ENCODE measurements at regions not wholly inside any gene's neighbourhood (a gene's known extent, or its start where the extent isn't known, plus 50 kb on each side); places are given as distances from the start of the nearest gene placed in this dataset.
"Not testable (repeated sequence)": the region's sequence is repeated elsewhere in the genome, so short reads cannot be mapped to it uniquely, and the experiment has no call there.

GRCh38 chr6:15090745-15091384, 155.0 kb upstream of the JARID2 start:
- DNase-seq (ENCODE audit: low read depth): no peak

DNA sequence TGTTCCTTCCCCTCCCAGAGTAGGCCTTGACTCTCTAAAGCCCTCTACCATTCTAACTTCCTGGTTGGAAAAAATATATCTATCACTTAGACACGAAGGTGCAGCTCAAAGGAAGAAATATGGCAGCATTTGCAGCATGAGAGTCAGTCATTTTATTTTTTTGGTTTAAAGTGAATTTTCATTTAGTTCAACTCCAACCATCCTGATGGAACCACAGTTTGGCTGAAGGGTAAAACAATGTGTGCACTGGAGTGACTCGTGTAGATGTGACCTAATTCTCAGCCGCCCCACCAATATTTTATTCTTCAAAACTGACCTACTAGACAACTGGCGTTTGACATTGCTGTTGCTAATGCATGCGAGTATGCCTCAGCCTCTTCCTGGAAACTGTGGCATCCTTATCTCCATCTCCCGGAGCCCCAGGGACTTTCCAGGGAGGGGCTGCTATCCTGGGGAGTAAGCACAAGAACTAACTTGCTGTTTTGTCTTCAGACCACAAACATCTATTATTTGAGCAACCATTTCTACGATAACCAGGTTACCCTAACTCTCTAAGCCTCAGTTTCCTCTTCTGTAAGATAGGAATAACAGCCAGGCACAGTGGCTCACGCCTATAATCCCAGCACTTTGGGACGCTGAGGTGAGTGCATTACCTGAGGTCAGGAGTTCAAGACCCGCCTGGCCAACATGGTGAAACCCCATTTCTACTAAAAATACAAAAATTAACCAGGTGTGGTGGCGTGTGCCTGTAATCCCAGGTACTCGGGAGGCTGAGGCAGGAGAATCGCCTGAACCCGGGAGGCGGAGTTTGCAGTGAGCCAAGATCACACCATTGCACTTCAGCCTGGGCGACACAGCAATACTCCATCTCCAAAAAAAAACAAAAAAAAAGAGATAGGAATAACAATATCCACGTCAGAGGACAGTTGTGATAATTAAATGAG, 148.7 kb upstream of the JARID2 start:
- DNase-seq (ENCODE audit: low read depth): no peak

- no peak for DNase-seq (ENCODE audit: low read depth)
Observed at GRCh38 chr6:15101130-15101529, 144.7 kb upstream of the JARID2 start.

DNA sequence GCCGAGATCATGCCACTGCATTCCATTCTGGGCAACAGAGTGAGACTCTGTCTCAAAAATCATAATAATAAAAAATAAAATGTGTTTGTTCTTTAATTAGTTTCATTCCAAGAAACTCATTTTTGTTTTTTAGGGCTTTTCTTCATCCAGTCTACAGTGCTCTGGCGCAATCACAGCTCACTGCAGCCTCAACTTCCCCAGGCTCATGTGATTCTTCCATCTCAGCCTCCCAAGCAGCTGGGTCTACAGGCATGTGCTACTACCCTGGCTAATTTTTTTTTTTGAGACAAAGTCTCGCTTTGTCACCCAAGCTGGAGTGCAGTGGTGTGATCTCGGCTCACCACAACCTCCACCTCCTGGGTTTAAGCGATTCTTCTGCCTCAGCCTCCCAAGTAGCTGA, 143.6 kb upstream of the JARID2 start:
- no peak for DNase-seq (ENCODE audit: low read depth)

DNA sequence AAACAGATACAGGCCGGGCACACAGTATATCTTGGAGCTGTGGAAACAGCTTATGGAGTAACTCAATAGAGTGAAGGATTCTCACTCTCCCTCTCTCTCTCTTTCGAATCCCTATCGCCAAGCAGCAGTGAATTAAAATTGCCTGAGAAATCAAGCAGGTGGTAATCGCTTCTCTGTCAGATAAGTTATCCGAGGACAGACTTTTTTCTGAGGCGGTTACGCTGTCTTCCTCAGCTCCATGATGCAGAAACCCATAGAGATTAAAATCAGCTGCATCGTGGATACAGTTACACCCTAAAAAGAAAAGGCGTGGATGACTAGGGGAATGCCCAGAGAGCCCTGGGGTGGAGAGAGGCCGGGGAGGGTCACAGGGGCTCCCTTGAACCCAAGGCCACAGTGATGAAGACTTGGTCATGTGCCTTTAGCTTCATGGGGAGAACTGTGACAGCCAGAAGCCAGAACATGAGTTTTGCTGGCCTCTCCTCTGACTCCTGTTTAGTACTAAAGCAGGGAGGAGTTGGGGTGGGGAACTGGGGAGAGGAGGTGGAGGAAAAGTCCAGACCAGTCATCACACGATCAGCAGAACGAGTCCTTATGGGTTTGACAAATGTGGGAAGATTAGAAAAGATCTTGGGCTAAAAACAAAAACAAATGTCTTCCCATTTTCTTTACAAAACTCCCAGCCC, 138.8 kb upstream of the JARID2 start:
- no peak for DNase-seq (ENCODE audit: low read depth)

DNA sequence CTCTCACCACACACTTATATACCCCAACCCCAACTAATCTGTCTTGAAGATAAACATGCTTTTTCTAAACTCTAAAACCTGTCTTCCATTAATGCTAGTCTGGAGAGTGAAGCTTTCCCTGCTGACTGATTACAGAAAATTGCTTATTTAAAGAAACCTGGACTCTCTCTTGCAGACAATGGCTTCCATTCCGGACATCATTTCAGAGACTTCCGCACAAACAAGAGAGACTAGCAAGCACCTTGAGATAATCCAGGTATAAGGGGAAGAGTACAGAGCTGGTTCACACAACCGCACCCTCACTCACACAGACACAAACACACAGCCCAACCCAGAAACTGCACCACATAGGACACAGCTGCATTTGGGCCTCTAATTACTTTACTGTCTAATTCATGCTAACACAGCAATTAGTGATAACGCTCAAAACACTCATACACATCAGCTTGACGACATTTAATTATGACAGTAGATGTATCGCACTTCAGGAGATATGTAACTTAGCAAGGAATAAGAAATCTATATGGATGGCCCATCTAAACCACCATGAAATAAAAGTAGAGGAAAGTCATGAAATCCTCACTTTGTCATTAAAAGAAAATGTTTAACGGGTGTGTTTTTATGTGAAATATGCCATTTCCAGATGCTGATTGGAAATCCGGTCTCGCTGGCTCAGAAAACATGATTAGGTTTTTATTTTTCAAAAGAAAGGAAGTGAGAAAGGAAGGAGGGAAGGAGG, 138.1 kb upstream of the JARID2 start:
- DNase-seq (ENCODE audit: low read depth): no peak

- DNase-seq (ENCODE audit: low read depth): no peak
Observed at GRCh38 chr6:15108383-15108715, 137.5 kb upstream of the JARID2 start.

GRCh38 chr6:15109338-15110090, 136.4 kb upstream of the JARID2 start:
- no peak for DNase-seq (ENCODE audit: low read depth)

- DNase-seq (ENCODE audit: low read depth): no peak
Observed at GRCh38 chr6:15110726-15111354, 135.0 kb upstream of the JARID2 start.

GRCh38 chr6:15111576-15111975, 134.3 kb upstream of the JARID2 start:
- not testable (repeated sequence) for DNase-seq (ENCODE audit: low read depth)

- DNase-seq (ENCODE audit: low read depth): no peak
Observed at GRCh38 chr6:15113587-15113986, 132.3 kb upstream of the JARID2 start.

DNA sequence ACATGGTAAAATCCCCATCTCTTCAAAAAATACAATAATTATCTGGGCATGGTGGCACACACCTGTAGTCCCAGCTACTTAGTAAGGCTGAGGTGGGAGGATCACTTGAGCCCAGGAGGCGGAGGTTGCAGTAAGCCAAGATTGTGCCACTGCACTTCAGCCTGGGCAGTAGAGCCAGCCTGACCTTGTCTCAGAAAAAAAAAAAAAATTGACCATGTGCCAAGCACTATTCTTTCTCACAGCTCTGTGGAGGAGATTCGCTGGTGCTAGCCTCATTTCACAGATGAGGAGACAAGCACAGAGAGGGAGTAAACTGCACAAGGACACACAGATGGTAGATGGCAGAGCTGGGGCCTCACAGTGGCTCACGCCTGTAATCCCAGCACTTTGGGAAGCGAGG, 131.8 kb upstream of the JARID2 start:
- no peak for DNase-seq (ENCODE audit: low read depth)

GRCh38 chr6:15116889-15117288, 129.0 kb upstream of the JARID2 start:
- no peak for DNase-seq (ENCODE audit: low read depth)

- no peak for DNase-seq (ENCODE audit: low read depth)
Observed at GRCh38 chr6:15121443-15121842, 124.4 kb upstream of the JARID2 start.

GRCh38 chr6:15121977-15122550, 123.8 kb upstream of the JARID2 start:
- DNase-seq (ENCODE audit: low read depth): no peak

DNA sequence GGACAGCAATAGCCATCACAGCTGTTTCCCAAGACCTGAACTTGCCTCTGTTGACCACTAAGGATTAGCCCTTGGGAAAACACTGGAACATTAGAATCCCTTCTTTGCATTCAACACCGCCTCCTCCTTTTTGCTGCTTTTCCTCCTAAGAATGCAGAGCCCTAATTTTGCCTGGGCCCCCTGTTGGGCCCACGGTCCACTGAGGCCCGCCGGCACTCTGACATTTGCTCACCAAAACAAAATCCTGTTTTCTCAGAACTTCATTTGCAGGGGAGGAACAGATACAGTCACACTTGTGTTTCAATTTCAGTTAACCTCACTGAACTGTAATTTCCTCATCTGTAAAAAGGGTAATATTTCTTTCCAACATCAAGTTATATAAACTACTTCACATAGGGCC, 116.0 kb upstream of the JARID2 start:
- no peak for DNase-seq (ENCODE audit: low read depth)

DNA sequence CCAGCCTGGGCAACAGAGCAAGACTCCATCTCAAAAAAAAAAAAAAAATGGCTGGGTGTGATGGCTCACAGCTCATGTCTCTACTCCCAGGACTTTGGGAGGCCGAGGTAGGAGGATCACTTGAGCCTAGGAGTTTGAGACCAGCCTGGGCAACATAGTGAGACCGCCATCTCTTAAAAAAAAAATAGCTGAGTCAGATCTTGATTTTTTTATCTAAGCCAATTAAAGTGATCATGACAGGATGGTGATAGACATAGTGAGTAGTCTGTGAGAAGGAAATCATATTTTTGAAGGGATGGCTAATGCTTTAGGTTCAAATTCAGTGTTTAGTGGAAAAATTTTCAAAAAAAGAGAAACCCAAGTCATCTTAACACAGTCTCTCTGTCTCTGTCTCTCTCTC, 114.6 kb upstream of the JARID2 start:
- no peak for DNase-seq (ENCODE audit: low read depth)

- DNase-seq (ENCODE audit: low read depth): no peak
Observed at GRCh38 chr6:15131651-15132061, 114.2 kb upstream of the JARID2 start.

- no peak for DNase-seq (ENCODE audit: low read depth)
Observed at GRCh38 chr6:15132167-15132566, 113.7 kb upstream of the JARID2 start.

DNA sequence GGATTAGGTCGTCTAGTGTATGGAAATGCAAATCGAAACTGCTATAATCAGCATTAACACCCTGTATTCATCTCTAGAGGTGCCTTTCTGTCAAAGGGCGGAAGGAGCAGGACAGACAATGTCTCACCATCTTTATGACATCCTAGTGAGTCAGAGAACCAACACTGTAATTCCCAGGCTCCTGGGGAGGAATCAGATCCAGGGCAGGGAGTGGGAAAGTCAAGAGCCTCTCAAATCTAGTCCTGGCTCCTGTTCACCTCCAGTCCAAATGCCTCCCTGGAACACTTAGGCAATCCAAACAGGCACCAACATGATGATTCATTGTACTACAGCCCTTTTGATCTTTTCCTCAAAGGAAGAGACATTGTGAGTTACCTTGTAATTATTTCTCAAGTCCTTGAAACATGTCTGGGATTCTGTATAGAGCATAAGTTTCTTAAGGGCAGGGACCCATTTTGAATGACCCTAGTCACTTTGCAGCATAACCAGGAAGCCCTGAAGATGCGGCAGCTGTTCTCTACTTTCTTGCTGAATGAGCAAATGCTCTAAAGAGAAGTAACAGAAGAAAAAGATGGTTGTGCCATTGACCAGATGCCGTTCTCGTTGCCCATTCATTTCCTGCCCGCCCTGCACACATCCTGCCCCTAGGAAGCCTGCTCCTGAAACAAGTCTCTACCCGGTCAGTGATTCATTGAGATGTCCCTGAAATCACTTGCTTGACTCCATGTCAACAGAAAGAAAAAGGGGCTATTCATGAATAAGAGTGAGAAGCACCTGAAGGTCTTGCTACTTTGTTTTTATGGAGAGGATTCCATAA, 112.8 kb upstream of the JARID2 start:
- peak; percentile 78 for DNase-seq (ENCODE audit: low read depth)

Data from GM04504 (cell line).